Loucy (cell line): ENCODE measurements at regions not wholly inside any gene's neighbourhood (a gene's known extent, or its start where the extent isn't known, plus 50 kb on each side); places are given as distances from the start of the nearest gene placed in this dataset.
"Not testable (repeated sequence)": the region's sequence is repeated elsewhere in the genome, so short reads cannot be mapped to it uniquely, and the experiment has no call there.

ENCODE experiments used
- H2AFZ ChIP-seq: fragments of 200-600 bp; sonication (generic); 2 replicates; pipeline ENCODE4 v1.6.0; 2016; ENCODE audit warnings: antibody characterized with exemption, mild to moderate bottlenecking, low read length, moderate library complexity
- H3F3A ChIP-seq: fragments of 200-600 bp; 2 replicates; pipeline ENCODE4 v1.6.0; 2016; ENCODE audit warnings: antibody characterized with exemption, low read depth, mild to moderate bottlenecking
- H3K27me3 ChIP-seq: fragments of 200-600 bp; sonication (generic); 2 replicates; pipeline ENCODE4 v1.6.1; 2014; ENCODE audit warnings: low read length, mild to moderate bottlenecking; ENCODE audit not compliant: insufficient read depth, poor library complexity, severe bottlenecking
- H3K36me3 ChIP-seq: fragments of 200-600 bp; sonication (generic); 2 replicates; pipeline ENCODE4 v1.6.1; 2016; ENCODE audit warnings: low read length; ENCODE audit not compliant: insufficient read depth
- H3K4me1 ChIP-seq: fragments of 200-600 bp; sonication (generic); 2 replicates; pipeline ENCODE4 v1.5.1; 2014; ENCODE audit warnings: low read length, mild to moderate bottlenecking; ENCODE audit not compliant: insufficient read depth, poor library complexity, severe bottlenecking
- H3K4me2 ChIP-seq: fragments of 200-600 bp; sonication (generic); 2 replicates; pipeline ENCODE4 v1.6.0; 2014; ENCODE audit warnings: antibody characterized with exemption, low read length, low read depth, mild to moderate bottlenecking; ENCODE audit not compliant: poor library complexity, severe bottlenecking
- H3K4me3 ChIP-seq: fragments of 200-600 bp; sonication (generic); 2 replicates; pipeline ENCODE4 v1.5.1; 2014; ENCODE audit warnings: low read length, mild to moderate bottlenecking, mixed read lengths; ENCODE audit not compliant: poor library complexity, severe bottlenecking
- H3K79me2 ChIP-seq: fragments of 200-600 bp; sonication (generic); 2 replicates; pipeline ENCODE4 v1.6.1; 2014; ENCODE audit warnings: low read length; ENCODE audit not compliant: insufficient read depth
- H3K9ac ChIP-seq: fragments of 200-600 bp; sonication (generic); 2 replicates; pipeline ENCODE4 v1.6.0; 2014; ENCODE audit warnings: mild to moderate bottlenecking, low read depth, low read length, moderate library complexity; ENCODE audit not compliant: poor library complexity, severe bottlenecking
- H3K9me2 ChIP-seq: fragments of 200-600 bp; sonication (generic); replicated peaks from 2 replicates; pipeline ENCODE4 v1.6.1; 2016; ENCODE audit warnings: low read depth, low read length, mixed read lengths
- H3K9me3 ChIP-seq: fragments of 200-600 bp; sonication (generic); 2 replicates; pipeline ENCODE4 v1.6.1; 2014; ENCODE audit warnings: mild to moderate bottlenecking, antibody characterized with exemption, low read length, low read depth; ENCODE audit not compliant: insufficient read depth
- H4K20me1 ChIP-seq: fragments of 200-600 bp; sonication (generic); 2 replicates; pipeline ENCODE4 v1.6.0; 2014; ENCODE audit warnings: antibody characterized with exemption, low read length, mild to moderate bottlenecking; ENCODE audit not compliant: insufficient read depth, poor library complexity, severe bottlenecking
- EZH2phosphoT487 ChIP-seq: fragments of 200-600 bp; IDR thresholded peaks from 2 replicates; pipeline ENCODE4 v1.6.1; 2018; ENCODE audit warnings: antibody characterized with exemption, mild to moderate bottlenecking, moderate library complexity, borderline replicate concordance
- TF ChIP-seq, protein P1 (sequence below): fragments of 200-600 bp; sonication (generic); conservative IDR thresholded peaks from 2 replicates; pipeline ENCODE4 v1.5.1; 2014; ENCODE audit warnings: mild to moderate bottlenecking, antibody characterized with exemption, low read length

DNA sequence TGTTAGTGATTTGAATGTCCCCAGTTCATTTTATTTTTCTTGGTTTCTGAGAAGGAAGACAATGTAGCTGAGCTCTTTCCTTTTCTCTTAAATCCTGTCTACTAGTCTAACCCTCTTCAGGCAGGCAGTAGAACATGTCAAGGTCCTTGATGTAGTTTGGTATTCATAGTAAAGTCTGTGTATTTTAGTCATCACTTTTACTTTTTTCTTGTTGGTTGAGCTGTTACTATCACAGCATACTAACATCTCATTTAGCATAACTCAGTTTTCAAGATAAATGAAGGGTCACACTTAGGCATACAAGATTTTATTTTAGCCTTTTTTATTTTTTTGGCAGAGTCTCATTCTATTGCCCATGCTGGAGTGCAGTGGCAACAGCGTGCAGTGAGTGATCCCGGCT is 70.5 kb downstream of the KPNA2 start:
- Histone ChIP-seq H3K4me3 (peak overlapping the region; percentile 56), H3K27me3 (no peaks in the 10 kb centered on the region), H3K79me2 (peaks cover 99% of the 10 kb centered on the region), H2AFZ (no peak overlapping the region), H3K9me3 (peaks cover 4% of the 10 kb centered on the region; the same call in 1 of the 2 replicates), H3K4me1 (peaks cover 37% of the 10 kb centered on the region), H3K36me3 (peaks cover 8% of the 10 kb centered on the region), H3K9ac (peak overlapping the region; percentile 35), H3F3A (0 out of 2 replicates have a peak, but pooled peaks cover 4% of the 10 kb centered on the region), H3K4me2 (peak overlapping the region; percentile 98), H3K9me2 (no peaks in the 10 kb centered on the region), H4K20me1 (peaks cover 66% of the 10 kb centered on the region)
- TF ChIP-seq, protein P1, sequence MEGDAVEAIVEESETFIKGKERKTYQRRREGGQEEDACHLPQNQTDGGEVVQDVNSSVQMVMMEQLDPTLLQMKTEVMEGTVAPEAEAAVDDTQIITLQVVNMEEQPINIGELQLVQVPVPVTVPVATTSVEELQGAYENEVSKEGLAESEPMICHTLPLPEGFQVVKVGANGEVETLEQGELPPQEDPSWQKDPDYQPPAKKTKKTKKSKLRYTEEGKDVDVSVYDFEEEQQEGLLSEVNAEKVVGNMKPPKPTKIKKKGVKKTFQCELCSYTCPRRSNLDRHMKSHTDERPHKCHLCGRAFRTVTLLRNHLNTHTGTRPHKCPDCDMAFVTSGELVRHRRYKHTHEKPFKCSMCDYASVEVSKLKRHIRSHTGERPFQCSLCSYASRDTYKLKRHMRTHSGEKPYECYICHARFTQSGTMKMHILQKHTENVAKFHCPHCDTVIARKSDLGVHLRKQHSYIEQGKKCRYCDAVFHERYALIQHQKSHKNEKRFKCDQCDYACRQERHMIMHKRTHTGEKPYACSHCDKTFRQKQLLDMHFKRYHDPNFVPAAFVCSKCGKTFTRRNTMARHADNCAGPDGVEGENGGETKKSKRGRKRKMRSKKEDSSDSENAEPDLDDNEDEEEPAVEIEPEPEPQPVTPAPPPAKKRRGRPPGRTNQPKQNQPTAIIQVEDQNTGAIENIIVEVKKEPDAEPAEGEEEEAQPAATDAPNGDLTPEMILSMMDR, result no peak
- no peak for TF ChIP-seq EZH2phosphoT487

DNA sequence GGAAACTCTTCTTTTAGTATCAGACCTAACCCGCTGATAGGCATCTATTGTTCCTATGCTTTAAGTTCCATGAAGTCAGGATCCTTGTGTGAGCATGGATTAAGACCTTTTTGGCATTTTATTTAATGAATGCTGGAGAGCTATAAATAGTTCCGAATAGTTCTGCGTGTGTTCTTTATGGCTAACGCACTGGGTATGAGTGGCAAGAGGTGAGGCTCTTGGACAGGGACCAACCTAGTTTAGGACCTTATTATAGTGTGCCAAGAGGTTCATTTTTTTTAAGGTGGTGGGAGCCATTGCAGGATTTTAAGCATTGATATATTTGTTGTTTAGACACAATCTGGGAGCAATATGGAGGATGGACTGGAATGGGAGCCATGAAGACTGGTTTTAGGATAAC is 71.8 kb downstream of the KPNA2 start:
- Histone ChIP-seq H3K9me3 (peaks cover 4% of the 10 kb centered on the region; the same call in 1 of the 2 replicates), H2AFZ (no peak overlapping the region), H3K36me3 (peaks cover 8% of the 10 kb centered on the region), H4K20me1 (peaks cover 65% of the 10 kb centered on the region), H3K79me2 (peaks cover 100% of the 10 kb centered on the region), H3F3A (0 out of 2 replicates have a peak, but pooled peaks cover 4% of the 10 kb centered on the region), H3K4me1 (peaks cover 35% of the 10 kb centered on the region), H3K4me2 (peak overlapping the region; percentile 98), H3K9me2 (no peaks in the 10 kb centered on the region), H3K27me3 (no peaks in the 10 kb centered on the region), H3K4me3 (peak overlapping the region; percentile 56), H3K9ac (peak overlapping the region; percentile 35)
- TF ChIP-seq EZH2phosphoT487, result no peak
- TF ChIP-seq, protein P1, result no peak

DNA sequence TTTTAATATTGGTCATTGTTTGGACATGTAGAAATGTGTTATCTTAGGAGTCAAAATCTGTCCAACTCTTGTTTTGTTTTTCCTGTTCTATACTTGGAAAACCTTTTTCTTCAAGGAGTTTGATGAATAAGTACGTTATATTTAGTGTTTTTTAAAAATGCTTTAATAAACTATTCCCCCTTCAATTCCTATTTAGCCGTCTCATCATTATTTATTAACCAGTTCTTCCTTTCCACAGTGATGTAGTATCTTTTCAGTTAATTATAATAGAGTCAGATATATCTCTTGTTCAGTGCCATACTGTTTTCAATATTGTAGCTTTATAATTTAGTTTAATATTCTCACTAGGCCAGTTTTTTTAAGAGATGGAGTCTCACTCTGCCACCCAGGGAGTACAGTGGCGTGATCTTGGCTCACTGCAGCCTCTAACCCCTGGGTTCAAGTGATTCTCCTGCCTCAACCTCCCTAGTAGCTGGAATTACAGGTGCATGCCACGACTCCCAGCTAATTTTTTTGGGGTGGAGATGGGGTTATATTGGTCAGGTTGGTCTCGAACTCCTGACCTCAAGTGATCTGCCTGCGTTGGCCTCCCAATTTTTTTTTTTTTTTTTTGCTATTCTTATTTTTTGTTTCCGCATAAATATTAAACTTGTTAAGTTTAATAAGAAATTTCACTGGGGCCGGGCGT is 72.9 kb downstream of the KPNA2 start:
- no peak for TF ChIP-seq EZH2phosphoT487
- TF ChIP-seq, protein P1, result no peak
- no peaks in the 10 kb centered on the region for H3K27me3 ChIP-seq
- 0 out of 2 replicates have a peak, but pooled peaks cover 4% of the 10 kb centered on the region for H3F3A ChIP-seq
- H4K20me1 ChIP-seq, result peaks cover 54% of the 10 kb centered on the region
- H3K4me3 ChIP-seq, result peak overlapping the region; percentile 25
- peak overlapping the region; percentile 98 for H3K4me2 ChIP-seq
- H3K79me2 ChIP-seq, result peaks cover 100% of the 10 kb centered on the region
- H3K9me3 ChIP-seq, result peaks cover 4% of the 10 kb centered on the region; the same call in 1 of the 2 replicates
- H3K9me2 ChIP-seq, result no peaks in the 10 kb centered on the region
- no peak overlapping the region for H3K9ac ChIP-seq
- peaks cover 29% of the 10 kb centered on the region for H3K4me1 ChIP-seq
- H2AFZ ChIP-seq, result no peak overlapping the region
- H3K36me3 ChIP-seq, result peaks cover 8% of the 10 kb centered on the region

DNA sequence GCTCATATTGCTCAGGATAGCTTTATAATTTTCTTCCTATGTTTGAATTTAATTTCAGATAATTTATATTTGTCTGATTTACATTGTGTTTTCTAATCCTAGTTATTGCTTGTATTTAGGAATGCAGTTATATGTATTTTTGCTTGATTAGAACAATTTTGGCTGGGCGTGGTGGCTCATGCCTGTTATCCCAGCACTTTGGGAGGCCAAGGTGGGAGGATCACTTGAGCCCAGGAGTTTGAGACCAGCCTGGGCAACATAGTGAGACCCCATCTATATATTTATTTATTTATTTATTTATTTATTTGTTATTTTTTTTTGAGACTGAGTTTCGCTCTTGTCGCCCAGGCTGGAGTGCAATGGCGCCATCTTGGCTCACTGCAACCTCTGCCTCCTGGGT is 73.9 kb downstream of the KPNA2 start:
- H2AFZ ChIP-seq, H3K4me2 ChIP-seq, H3K27me3 ChIP-seq, H3K4me3 ChIP-seq, H3K9ac ChIP-seq, H3F3A ChIP-seq, H3K9me2 ChIP-seq, H3K9me3 ChIP-seq: not testable (repeated sequence)
- Histone ChIP-seq H3K36me3 (peaks cover 13% of the 10 kb centered on the region), H3K4me1 (peaks cover 24% of the 10 kb centered on the region), H4K20me1 (peaks cover 53% of the 10 kb centered on the region), H3K79me2 (peaks cover 99% of the 10 kb centered on the region)

DNA sequence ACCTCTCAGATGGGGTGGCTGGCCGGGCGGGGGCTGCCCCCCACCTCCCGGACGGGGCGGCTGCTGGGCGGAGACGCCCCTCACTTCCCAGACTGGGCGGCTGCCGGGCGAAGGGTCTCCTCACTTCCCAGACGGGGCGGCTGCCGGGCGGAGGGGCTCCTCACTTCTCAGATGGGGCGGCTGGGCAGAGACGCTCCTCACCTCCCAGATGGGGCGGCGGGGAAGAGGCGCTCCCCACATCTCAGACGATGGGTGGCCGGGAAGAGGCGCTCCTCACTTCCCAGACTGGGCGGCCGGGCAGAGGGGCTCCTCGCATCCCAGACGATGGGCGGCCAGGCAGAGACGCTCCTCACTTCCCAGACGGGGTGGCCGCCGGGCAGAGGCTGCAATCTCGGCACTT is 80.7 kb downstream of the KPNA2 start:
- H3K4me1 ChIP-seq, H3K9me2 ChIP-seq, H3K9me3 ChIP-seq, H2AFZ ChIP-seq, H3K27me3 ChIP-seq, H3K4me3 ChIP-seq, H3K4me2 ChIP-seq, H4K20me1 ChIP-seq, H3F3A ChIP-seq, H3K9ac ChIP-seq: not testable (repeated sequence)
- H3K36me3 ChIP-seq, result peaks cover 52% of the 10 kb centered on the region; the same call in 1 of the 2 replicates
- H3K79me2 ChIP-seq, result peaks cover 45% of the 10 kb centered on the region
